ENCODE measurements at regions not wholly inside any gene's neighbourhood (a gene's known extent, or its start where the extent isn't known, plus 50 kb on each side); places are given as distances from the start of the nearest gene placed in this dataset.

DNA sequence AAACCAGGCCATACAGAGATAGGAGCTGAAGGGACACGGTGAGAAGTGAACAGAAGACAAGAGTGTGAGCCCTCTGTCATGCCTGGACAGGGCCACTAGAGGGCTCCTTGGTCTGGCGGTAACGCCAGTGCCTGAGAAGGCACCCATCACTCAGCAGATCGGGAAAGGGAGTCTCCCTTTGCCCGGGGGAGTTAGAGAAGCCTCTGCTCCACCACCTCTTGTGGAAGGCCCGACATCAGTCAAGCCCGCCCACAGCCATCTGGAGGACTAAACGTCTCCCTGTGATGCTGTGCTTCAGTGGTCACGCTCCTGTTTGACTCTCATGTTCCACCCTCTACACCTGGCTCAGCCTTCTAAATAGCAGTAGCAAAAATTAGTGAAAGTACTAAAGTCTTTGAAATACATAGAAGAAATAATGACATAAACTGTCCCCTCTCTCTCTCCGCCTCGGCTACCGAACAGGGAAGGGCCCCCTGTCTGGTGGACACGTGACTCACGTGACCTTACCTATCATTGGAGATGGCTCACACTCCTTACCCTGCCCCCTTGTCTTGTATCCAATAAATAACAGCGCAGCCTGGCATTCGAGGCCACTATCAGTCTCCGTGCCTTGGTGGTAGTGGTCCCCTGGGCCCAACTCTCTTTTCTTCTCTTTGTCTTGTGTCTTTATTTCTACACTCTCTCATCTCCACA lies 66.7 kb downstream of the RPP21 start (continued):
- TF ChIP-seq CBX5 (IDR thresholded peaks at IDR 0.05; ENCODE audit: low read depth, low read length): no peak
- peak; percentile 55 for TF ChIP-seq BACH1 (IDR thresholded peaks at IDR 0.05; ENCODE audit: low read length)
- TF ChIP-seq TAF1 (IDR thresholded peaks at IDR 0.05; ENCODE audit: low read depth, low read length): no peak
- TF ChIP-seq POLR2A (IDR thresholded peaks at IDR 0.05; ENCODE audit: control extremely low read depth in 1 of 2, low read depth in 2 of 2, low read length in 2 of 2): no peak
- 0 out of 2 replicates have a peak, but pooled peaks have one; percentile 12 for TF ChIP-seq CREB1 (IDR thresholded peaks at IDR 0.05)
- TF ChIP-seq CBX8 (IDR thresholded peaks at IDR 0.05; ENCODE audit: borderline replicate concordance, low read depth, low read length): no peak

All from H1 (cell line).